ENCODE measurements at regions not wholly inside any gene's neighbourhood (a gene's known extent, or its start where the extent isn't known, plus 50 kb on each side); places are given as distances from the start of the nearest gene placed in this dataset.

DNA sequence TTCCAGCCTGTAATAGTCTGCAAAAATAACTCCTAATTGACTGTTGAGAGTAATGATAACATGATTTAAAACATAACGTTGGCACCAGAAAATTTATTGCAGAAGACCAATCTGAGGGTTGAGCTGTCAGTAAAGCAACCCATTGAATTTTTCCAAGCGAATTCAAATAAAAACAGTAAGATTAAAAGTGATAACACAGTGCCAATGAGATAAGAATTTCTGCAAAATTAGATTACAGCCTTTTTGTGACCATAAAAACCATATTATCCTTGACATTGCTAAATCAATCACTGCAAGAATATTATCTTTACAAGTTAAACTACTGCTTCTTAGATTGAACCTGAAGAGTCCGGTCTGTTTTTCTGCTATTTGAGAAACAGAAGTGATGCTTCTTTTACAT lies 341.4 kb downstream of the CDH11 start:
- intact Hi-C loops (cut with micrococcal nuclease) = no loop called here
- Mint-ChIP-seq H3K4me3 (no peak overlapping the region), H3K36me3 (ENCODE audit: low read depth) (no peaks in the 10 kb centered on the region), H3K27ac (no peak overlapping the region), H3K4me1 (ENCODE audit: low read depth) (no peaks in the 10 kb centered on the region), H3K27me3 (no peaks in the 10 kb centered on the region), H3K9me3 (no peaks in the 10 kb centered on the region)

DNA sequence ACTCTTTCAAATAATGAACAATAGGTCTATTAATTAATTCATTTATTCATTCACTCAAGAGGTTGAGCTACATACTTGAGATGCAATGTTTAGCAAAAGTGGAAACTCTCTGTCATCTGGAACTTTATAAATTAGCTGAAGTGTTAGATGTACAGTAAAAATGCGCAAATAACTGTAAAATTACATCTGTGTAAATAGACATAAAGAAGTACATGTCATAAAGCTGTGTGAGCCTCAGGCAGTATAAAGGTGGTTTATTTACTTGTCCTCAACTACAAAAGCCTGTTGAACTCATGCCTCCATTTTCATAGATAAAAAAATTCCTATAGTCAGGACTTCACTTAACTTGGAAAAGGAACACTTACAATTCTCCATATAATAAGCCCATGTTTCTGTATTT lies 343.1 kb downstream of the CDH11 start:
- Mint-ChIP-seq H3K4me3 (no peak overlapping the region), H3K4me1 (ENCODE audit: low read depth) (no peaks in the 10 kb centered on the region), H3K27ac (no peak overlapping the region), H3K27me3 (no peaks in the 10 kb centered on the region), H3K9me3 (no peaks in the 10 kb centered on the region), H3K36me3 (ENCODE audit: low read depth) (no peaks in the 10 kb centered on the region)
- intact Hi-C loops (cut with micrococcal nuclease) = no loop called here

DNA sequence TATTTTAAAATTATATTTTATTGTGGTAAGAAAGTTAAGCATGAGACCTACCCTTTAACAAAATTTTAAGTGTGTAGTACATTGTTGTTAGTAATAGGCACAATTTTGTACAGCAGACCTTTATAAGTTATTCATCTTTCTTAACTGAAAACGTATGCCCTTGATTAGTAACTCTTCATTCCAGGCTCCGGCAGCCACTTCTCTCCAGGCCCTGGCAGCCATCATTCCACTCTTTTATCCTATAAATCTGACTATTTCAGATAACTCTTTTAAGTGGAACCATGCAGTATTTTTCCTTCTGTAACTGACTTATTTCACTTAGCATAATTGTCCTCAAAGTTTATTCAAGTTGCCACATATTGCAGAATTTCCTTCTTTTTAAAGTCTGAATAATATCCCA lies 348.2 kb downstream of the CDH11 start:
- Mint-ChIP-seq H3K27me3 (no peaks in the 10 kb centered on the region), H3K9me3 (no peaks in the 10 kb centered on the region), H3K4me1 (ENCODE audit: low read depth) (no peaks in the 10 kb centered on the region), H3K4me3 (no peak overlapping the region), H3K36me3 (ENCODE audit: low read depth) (no peaks in the 10 kb centered on the region), H3K27ac (no peak overlapping the region)
- intact Hi-C loops (cut with micrococcal nuclease) = no loop called here

DNA sequence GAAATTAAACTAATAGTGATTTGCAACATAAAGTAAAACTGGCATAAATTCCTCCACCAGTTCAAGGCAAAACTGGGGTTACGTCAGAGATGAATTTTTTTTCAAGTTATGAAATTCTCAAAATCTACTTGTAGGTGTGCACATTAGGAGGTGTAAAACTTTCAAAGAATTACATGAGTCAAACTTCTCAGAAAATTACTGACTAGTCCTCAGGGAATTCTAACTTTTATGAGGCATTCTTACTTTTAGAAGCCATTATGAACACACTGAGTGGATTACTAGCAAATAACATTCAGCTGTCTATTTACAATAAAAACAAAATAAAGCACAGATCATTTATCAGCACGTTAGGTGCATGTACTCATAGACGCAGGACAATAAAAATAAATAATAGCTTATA lies 348.7 kb downstream of the CDH11 start:
- no peak overlapping the region for H3K4me3 Mint-ChIP-seq
- H3K9me3 Mint-ChIP-seq = no peaks in the 10 kb centered on the region
- H3K27me3 Mint-ChIP-seq = no peaks in the 10 kb centered on the region
- intact Hi-C loops (cut with micrococcal nuclease) = no loop called here
- no peaks in the 10 kb centered on the region for H3K36me3 Mint-ChIP-seq (ENCODE audit: low read depth)
- H3K4me1 Mint-ChIP-seq (ENCODE audit: low read depth) = no peaks in the 10 kb centered on the region
- H3K27ac Mint-ChIP-seq = no peak overlapping the region

DNA sequence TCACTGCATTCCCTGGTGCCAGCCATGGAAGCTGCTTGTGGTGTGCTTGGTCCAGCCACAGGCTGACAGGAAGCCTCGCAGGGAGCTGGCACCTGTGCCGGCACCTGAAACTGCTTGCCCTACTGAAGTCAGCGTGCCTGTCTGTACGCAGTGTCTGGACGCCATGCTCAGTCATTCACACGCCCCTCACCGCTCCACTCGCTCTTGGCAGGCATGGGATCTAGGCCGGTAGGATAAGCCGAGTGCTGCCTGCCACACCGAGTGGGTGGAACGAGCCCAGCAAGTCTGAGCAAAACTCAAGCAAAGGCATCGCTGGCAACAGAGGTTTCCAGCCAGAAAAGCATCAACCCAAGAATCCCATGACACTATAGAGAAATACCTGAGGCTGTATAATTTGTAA lies 350.6 kb downstream of the CDH11 start:
- Mint-ChIP-seq H3K27ac (no peak overlapping the region), H3K4me3 (no peak overlapping the region), H3K36me3 (ENCODE audit: low read depth) (no peaks in the 10 kb centered on the region), H3K4me1 (ENCODE audit: low read depth) (no peaks in the 10 kb centered on the region), H3K27me3 (no peaks in the 10 kb centered on the region), H3K9me3 (no peaks in the 10 kb centered on the region)
- intact Hi-C loops (cut with micrococcal nuclease) = no loop called here

DNA sequence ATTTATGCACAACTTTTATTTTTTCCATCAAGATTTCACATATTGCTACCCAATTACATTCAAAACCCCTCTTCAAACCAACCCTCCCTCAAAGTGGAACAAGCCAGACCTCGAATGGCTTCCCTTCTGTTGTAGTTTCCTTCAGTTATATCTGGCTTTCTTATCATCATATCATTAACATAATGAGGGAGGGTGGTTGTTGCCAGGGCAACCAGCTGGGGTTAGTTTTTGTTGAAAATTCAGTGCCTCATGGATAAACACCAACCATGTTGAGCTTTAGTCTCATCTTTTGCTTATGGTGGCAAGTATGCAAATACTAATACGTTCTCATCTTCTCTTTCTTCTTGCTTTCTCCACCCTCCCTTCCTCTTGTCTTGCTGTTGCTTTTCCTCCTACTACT lies 359.7 kb downstream of the CDH11 start:
- no peak overlapping the region for H3K4me3 Mint-ChIP-seq
- no peak overlapping the region for H3K27ac Mint-ChIP-seq
- H3K36me3 Mint-ChIP-seq (ENCODE audit: low read depth) = no peaks in the 10 kb centered on the region
- no peaks in the 10 kb centered on the region for H3K9me3 Mint-ChIP-seq
- H3K4me1 Mint-ChIP-seq (ENCODE audit: low read depth) = no peaks in the 10 kb centered on the region
- H3K27me3 Mint-ChIP-seq = no peaks in the 10 kb centered on the region
- intact Hi-C loops (cut with micrococcal nuclease) = no loop called here

DNA sequence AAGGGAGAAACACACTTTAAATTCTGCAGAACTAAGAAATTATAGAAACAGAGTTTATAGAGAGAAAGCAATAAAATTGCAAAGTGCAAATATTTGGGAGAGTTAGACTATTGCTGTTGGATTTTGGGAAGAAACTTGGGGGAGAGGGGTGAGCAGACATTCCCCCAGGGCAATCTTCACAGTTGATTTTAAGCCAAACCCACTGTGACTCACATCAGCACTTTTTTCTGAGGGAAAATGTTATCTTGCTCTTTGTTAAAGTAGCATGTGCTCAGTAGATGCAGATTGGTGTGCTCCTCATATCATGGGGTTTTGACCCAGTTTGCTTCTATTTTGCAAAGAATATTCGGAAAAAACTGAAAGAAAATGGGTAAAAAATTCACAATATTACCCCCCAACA lies 367.6 kb downstream of the CDH11 start:
- H3K27me3 Mint-ChIP-seq = no peaks in the 10 kb centered on the region
- no peaks in the 10 kb centered on the region for H3K4me1 Mint-ChIP-seq (ENCODE audit: low read depth)
- no peaks in the 10 kb centered on the region for H3K36me3 Mint-ChIP-seq (ENCODE audit: low read depth)
- no peak overlapping the region for H3K4me3 Mint-ChIP-seq
- no peak overlapping the region for H3K27ac Mint-ChIP-seq
- intact Hi-C loops (cut with micrococcal nuclease) = no loop called here
- no peaks in the 10 kb centered on the region for H3K9me3 Mint-ChIP-seq

DNA sequence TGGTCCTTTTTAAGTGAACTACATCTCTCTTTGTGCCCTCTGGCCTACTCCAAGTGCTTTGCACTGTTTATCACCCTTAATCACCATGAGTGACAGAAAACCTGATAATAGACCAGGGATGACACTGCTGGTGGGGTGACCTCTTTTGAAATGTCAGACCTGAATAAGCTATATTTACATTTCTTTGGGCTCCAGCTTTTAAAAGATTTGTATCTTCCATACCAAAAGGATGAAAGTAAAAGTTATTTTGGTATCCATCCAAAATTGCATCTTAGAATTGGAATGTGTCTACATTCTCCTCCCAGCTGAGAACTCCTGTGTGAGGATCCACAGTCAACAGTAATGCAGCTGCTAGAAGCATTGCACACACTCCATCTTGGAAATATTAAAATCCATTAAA lies 370.0 kb downstream of the CDH11 start:
- intact Hi-C loops (cut with micrococcal nuclease) = no loop called here
- no peaks in the 10 kb centered on the region for H3K27me3 Mint-ChIP-seq
- no peaks in the 10 kb centered on the region for H3K4me1 Mint-ChIP-seq (ENCODE audit: low read depth)
- no peak overlapping the region for H3K27ac Mint-ChIP-seq
- no peak overlapping the region for H3K4me3 Mint-ChIP-seq
- H3K9me3 Mint-ChIP-seq = no peaks in the 10 kb centered on the region
- no peaks in the 10 kb centered on the region for H3K36me3 Mint-ChIP-seq (ENCODE audit: low read depth)

DNA sequence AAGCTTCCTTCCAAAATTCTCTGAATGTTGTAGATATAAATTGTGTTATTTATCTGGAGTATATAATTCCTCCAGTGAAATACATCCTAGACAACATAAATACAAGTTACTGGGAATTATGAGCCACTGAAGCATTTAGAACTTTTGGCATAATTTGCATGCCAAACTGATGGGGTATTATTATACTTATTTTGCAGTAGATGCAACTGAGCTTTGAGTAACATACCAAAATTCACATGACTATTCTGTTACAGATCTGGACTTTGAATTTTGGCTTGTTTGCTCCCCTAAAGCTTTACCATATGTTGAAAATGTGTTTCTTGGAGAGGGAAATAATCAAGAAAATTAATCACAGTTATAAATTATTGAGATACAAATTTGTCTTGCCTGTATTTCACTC lies 372.5 kb downstream of the CDH11 start:
- H3K4me1 Mint-ChIP-seq (ENCODE audit: low read depth) = no peaks in the 10 kb centered on the region
- no peaks in the 10 kb centered on the region for H3K9me3 Mint-ChIP-seq
- no peaks in the 10 kb centered on the region for H3K27me3 Mint-ChIP-seq
- no peak overlapping the region for H3K27ac Mint-ChIP-seq
- H3K36me3 Mint-ChIP-seq (ENCODE audit: low read depth) = no peaks in the 10 kb centered on the region
- no peak overlapping the region for H3K4me3 Mint-ChIP-seq
- intact Hi-C loops (cut with micrococcal nuclease) = no loop called here

DNA sequence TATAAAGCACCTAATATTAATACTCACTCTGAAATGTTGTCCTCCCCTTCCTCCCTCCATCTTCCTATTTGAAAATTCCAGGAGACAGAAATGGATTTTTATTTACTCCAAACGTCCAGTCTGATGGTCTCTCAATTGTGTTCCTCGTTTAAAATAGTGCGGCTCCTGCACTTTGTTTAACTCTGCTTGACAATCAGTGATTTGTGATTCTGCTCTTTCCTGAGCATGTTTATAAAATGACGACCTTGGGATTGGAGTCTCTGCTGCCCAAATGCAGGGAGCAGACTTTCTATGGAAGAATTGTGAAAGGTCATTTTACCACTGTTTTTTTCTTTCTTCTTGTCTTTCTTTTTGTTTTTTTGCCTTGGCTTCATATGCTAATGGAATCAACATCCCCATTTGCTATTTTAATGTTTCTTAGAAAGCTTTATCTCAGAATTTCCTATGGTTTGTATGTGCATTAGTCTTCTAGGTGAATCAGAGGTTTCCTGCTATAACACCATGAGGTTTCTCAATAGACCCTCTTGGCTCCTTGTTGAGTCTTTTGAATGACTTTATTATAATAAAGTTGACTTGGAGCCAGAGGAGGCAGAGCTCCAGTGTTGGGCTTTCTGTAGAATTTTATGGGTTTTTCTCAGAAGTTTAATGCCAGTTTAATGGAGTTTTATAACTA lies 376.5 kb downstream of the CDH11 start:
- Mint-ChIP-seq H3K27me3 (no peaks in the 10 kb centered on the region), H3K4me3 (no peak overlapping the region), H3K9me3 (no peaks in the 10 kb centered on the region), H3K36me3 (ENCODE audit: low read depth) (no peaks in the 10 kb centered on the region), H3K27ac (no peak overlapping the region), H3K4me1 (ENCODE audit: low read depth) (no peaks in the 10 kb centered on the region)
- intact Hi-C loops (cut with micrococcal nuclease) = no loop called here

DNA sequence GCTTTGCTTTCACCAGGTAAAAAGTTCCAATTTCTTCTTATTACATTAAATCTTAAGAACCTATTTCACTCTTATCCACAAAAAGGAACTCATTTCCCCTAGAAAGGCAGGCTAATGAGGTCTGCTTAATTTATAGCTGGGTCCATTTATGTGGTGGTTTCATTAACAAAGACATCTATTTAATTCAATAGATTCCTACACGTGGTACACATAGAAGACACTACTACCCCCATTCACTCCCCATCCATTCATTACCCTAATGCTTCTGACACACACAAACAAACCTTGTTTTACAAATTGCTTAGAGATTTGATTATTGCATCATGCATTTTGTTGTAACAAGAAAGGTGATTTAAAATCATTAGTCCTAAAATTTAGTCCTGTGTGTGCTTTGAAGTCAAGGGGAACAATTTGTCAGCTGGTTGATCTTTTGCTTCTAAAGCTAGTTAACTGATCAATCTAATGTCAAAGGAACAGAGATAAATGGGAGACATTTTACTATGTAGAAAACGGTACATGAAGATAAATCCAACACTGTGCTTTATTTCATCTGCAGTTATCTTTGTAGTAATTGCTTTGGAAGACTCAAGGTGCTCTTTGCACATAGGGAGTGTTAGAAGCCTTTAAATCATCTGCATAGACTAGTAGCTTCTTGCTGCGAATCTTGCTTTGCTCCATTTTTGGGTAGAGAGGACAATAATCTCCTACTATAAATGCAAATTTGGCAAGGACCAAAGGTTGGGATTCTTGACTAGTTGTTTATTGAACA lies 379.2 kb downstream of the CDH11 start:
- peaks cover 7% of the 10 kb centered on the region for H3K9me3 Mint-ChIP-seq
- H3K36me3 Mint-ChIP-seq (ENCODE audit: low read depth) = no peaks in the 10 kb centered on the region
- H3K4me1 Mint-ChIP-seq (ENCODE audit: low read depth) = no peaks in the 10 kb centered on the region
- intact Hi-C loops (cut with micrococcal nuclease) = no loop called here
- no peak overlapping the region for H3K27ac Mint-ChIP-seq
- no peaks in the 10 kb centered on the region for H3K27me3 Mint-ChIP-seq
- no peak overlapping the region for H3K4me3 Mint-ChIP-seq

DNA sequence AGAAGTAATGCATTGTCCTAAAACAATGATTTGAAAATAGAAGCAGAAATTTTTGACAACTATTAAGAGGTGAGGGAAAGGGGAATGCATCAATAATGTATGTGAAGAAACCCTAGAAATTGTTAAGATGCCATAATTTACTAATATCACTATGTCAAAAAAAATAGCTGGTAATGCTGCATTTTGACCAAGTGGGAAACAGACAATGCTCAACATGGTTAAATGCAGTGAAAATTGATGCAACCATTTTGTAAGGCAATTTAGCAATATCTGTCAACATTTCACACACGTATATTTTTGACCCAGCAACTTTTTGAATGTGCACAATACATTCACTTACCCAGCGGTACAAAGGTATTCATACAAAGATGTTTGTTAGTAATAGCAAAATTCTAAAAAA lies 381.6 kb downstream of the CDH11 start:
- no peak overlapping the region for H3K4me3 Mint-ChIP-seq
- no peaks in the 10 kb centered on the region for H3K27me3 Mint-ChIP-seq
- H3K9me3 Mint-ChIP-seq = peaks cover 20% of the 10 kb centered on the region
- no peak overlapping the region for H3K27ac Mint-ChIP-seq
- intact Hi-C loops (cut with micrococcal nuclease) = no loop called here
- H3K4me1 Mint-ChIP-seq (ENCODE audit: low read depth) = no peaks in the 10 kb centered on the region
- H3K36me3 Mint-ChIP-seq (ENCODE audit: low read depth) = no peaks in the 10 kb centered on the region

DNA sequence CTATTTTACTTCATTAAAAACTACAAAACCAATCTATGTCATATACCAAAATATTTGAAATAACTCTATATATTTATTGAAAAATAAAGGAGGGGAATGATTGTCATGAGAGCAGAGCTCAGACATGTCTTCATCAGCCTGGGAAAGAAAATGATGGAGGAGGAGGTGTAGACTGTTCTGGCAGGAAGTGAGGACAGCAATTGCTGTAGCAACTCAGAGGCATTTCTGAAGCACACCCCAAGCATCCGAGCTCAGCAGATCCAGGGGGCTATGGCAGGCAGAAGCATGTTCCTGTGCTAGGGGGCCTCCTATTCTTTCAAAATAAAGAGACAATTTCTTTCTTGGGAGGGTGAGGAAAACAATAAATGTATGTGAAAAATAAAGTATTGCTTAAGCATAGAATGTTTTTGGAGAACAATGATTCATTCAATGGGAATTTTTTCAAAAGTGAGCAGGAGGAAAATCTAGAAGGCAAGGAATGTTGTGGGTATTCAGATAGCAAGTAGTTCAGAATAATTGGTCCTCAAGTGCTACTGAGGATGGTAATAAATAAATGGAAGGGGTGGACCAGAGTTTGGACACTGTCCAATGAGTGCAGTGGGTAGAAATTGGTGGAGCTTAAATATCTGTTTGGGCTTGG lies 383.4 kb downstream of the CDH11 start:
- Mint-ChIP-seq H3K27me3 (no peaks in the 10 kb centered on the region), H3K4me1 (ENCODE audit: low read depth) (no peaks in the 10 kb centered on the region), H3K27ac (no peak overlapping the region), H3K4me3 (no peak overlapping the region), H3K36me3 (ENCODE audit: low read depth) (no peaks in the 10 kb centered on the region), H3K9me3 (peaks cover 25% of the 10 kb centered on the region)
- intact Hi-C loops (cut with micrococcal nuclease) = no loop called here

DNA sequence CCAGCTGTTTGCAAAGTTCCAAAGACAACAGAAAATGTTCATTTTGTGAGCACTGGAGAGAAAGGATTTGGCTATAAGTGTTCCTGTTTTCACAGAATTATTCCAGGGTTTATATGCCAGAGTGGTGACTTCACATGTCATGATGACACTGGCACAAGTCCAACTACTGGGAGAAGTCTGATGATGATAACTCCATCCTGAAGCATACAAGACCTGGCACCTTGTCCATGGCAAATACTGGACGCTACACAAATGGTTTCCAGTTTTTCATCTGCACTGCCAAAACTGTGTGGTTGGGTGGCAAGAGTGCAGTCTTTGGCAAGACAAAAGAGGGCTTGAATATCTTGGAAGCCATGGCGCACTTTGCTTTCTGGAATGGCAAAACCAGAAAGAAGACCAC lies 385.0 kb downstream of the CDH11 start:
- no peaks in the 10 kb centered on the region for H3K27me3 Mint-ChIP-seq
- intact Hi-C loops (cut with micrococcal nuclease) = no loop called here
- no peaks in the 10 kb centered on the region for H3K36me3 Mint-ChIP-seq (ENCODE audit: low read depth)
- H3K4me3 Mint-ChIP-seq = no peak overlapping the region
- no peak overlapping the region for H3K27ac Mint-ChIP-seq
- no peaks in the 10 kb centered on the region for H3K4me1 Mint-ChIP-seq (ENCODE audit: low read depth)
- H3K9me3 Mint-ChIP-seq = peaks cover 25% of the 10 kb centered on the region
